PC-9 (cell line): ENCODE measurements at regions not wholly inside any gene's neighbourhood (a gene's known extent, or its start where the extent isn't known, plus 50 kb on each side); places are given as distances from the start of the nearest gene placed in this dataset.

ENCODE experiments used
- BruUV-seq: library from RNA; stranded (reverse); fragments of 400-500 nt; replicated peaks from 2 replicates; lab custom pipeline; 2021; lab: Mats Ljungman, UMichigan
- CTCF ChIA-PET: fragments of 300-600 bp; sonication (Branson Sonifier 250); formaldehyde crosslinking; loops from one replicate; lab custom pipeline; 2022; ENCODE audit warnings: antibody characterized with exemption; lab: Charles Lee
- POLR2A ChIA-PET: fragments of 300-600 bp; sonication (Branson Sonifier 250); formaldehyde crosslinking; loops from one replicate; lab custom pipeline; 2022; ENCODE audit warnings: antibody characterized with exemption; ENCODE audit not compliant: unreplicated experiment; lab: Charles Lee
- DNase-seq, 2 experiments: peaks; one replicate each; pipeline versions ENCODE4 v3.0.0 to v3.0.0-alpha.2; 2015 to 2022; ENCODE audit warnings: mixed read lengths in 1 of 2
- H2AFZ ChIP-seq: fragments of 200-600 bp; sonication (generic); 2 replicates; pipeline ENCODE4 v1.8.1; 2017; ENCODE audit warnings: antibody characterized with exemption
- H3F3A ChIP-seq: fragments of 200-600 bp; sonication (generic); 2 replicates; pipeline ENCODE4 v1.8.1; 2017; ENCODE audit warnings: antibody characterized with exemption, mild to moderate bottlenecking, low read depth; ENCODE audit not compliant: insufficient read depth
- H3K27ac ChIP-seq: fragments of 200-600 bp; sonication (generic); 2 replicates; pipeline ENCODE4 v1.6.1; 2016; ENCODE audit warnings: mixed run types
- H3K27me3 ChIP-seq: fragments of 200-600 bp; sonication (generic); 2 replicates; pipeline ENCODE4 v1.6.1; 2016; ENCODE audit warnings: low read depth, mixed run types; ENCODE audit not compliant: insufficient read depth
- H3K36me3 ChIP-seq: fragments of 200-600 bp; sonication (generic); 2 replicates; pipeline ENCODE4 v1.6.1; 2016; ENCODE audit warnings: low read depth, mixed run types
- H3K4me1 ChIP-seq: fragments of 200-600 bp; sonication (generic); replicated peaks from 2 replicates; pipeline ENCODE4 v1.6.1; 2016; ENCODE audit warnings: mixed run types; ENCODE audit not compliant: insufficient read depth
- H3K4me2 ChIP-seq: fragments of 200-600 bp; sonication (generic); 2 replicates; pipeline ENCODE4 v1.6.1; 2017; ENCODE audit warnings: mixed run types
- H3K4me3 ChIP-seq: fragments of 200-600 bp; sonication (generic); 2 replicates; pipeline ENCODE4 v1.6.1; 2016; ENCODE audit warnings: mixed run types
- H3K79me2 ChIP-seq: fragments of 200-600 bp; sonication (generic); 2 replicates; pipeline ENCODE4 v1.6.1; 2017; ENCODE audit warnings: low read depth, mixed run types
- H3K9me2 ChIP-seq: fragments of 200-600 bp; sonication (generic); 2 replicates; pipeline ENCODE4 v1.8.1; 2017; ENCODE audit warnings: mild to moderate bottlenecking; ENCODE audit not compliant: insufficient read depth
- H3K9me3 ChIP-seq: fragments of 200-600 bp; sonication (generic); 2 replicates; pipeline ENCODE4 v1.8.1; 2016; ENCODE audit warnings: low read depth; ENCODE audit not compliant: insufficient read depth
- H4K20me1 ChIP-seq: fragments of 200-600 bp; sonication (generic); 2 replicates; pipeline ENCODE4 v1.8.1; 2017; ENCODE audit not compliant: insufficient read depth
- EZH2 ChIP-seq: fragments of 200-600 bp; sonication (generic); IDR thresholded peaks from 2 replicates; pipeline ENCODE4 v1.8.0; 2017; ENCODE audit warnings: antibody characterized with exemption, low read depth
- intact Hi-C: fragments of 100-400 bp; cut with micrococcal nuclease; formaldehyde crosslinking; loops from one replicate; pipeline ENCODE4 v1.10.0; 2022; ENCODE audit not compliant: unreplicated experiment
- TF ChIP-seq, protein P1 (sequence below): fragments of 200-600 bp; sonication (generic); conservative IDR thresholded peaks from 2 replicates; pipeline ENCODE4 v1.6.1; 2017; ENCODE audit warnings: mixed run types, antibody characterized with exemption, mild to moderate bottlenecking, moderate library complexity

DNA sequence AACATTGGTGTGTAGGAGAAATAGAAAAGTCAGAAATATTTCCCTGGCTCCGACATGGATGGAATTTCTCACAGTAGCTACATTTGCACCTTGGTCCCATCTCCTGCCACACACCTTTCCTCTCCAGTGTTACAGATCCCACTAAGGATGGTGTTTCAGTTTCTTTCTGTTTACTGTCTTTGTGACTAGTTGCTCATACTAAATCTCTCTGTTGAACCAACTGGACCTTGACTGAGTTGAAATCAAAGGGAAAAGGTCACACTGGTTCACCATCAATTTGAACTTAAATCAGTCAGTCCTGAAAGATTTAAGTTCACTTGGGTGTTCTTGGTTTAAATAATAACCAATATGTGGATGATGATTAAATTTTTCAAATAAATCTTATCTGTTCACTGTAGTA, 754.2 kb downstream of the OTOL1 start:
- no peaks in the 10 kb centered on the region for H3K9me3 ChIP-seq
- CTCF ChIA-PET: no interaction called here
- no peaks in the 10 kb centered on the region for H3K9me2 ChIP-seq
- no peaks in the 10 kb centered on the region for H4K20me1 ChIP-seq
- H3K36me3 ChIP-seq: no peaks in the 10 kb centered on the region
- H2AFZ ChIP-seq: no peak overlapping the region
- no TSS peak for BruUV-seq
- no peak overlapping the region for H3K4me2 ChIP-seq
- intact Hi-C loops: no loop called here
- H3K4me1 ChIP-seq: no peaks in the 10 kb centered on the region
- H3K79me2 ChIP-seq: no peaks in the 10 kb centered on the region
- POLR2A ChIA-PET: no interaction called here
- DNase-seq: no peak
- H3K27ac ChIP-seq: no peak overlapping the region
- TF ChIP-seq EZH2: no peak
- TF ChIP-seq, protein P1, sequence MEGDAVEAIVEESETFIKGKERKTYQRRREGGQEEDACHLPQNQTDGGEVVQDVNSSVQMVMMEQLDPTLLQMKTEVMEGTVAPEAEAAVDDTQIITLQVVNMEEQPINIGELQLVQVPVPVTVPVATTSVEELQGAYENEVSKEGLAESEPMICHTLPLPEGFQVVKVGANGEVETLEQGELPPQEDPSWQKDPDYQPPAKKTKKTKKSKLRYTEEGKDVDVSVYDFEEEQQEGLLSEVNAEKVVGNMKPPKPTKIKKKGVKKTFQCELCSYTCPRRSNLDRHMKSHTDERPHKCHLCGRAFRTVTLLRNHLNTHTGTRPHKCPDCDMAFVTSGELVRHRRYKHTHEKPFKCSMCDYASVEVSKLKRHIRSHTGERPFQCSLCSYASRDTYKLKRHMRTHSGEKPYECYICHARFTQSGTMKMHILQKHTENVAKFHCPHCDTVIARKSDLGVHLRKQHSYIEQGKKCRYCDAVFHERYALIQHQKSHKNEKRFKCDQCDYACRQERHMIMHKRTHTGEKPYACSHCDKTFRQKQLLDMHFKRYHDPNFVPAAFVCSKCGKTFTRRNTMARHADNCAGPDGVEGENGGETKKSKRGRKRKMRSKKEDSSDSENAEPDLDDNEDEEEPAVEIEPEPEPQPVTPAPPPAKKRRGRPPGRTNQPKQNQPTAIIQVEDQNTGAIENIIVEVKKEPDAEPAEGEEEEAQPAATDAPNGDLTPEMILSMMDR: no peak
- H3K27me3 ChIP-seq: no peaks in the 10 kb centered on the region
- no peak overlapping the region for H3K4me3 ChIP-seq
- H3F3A ChIP-seq: no peaks in the 10 kb centered on the region

DNA sequence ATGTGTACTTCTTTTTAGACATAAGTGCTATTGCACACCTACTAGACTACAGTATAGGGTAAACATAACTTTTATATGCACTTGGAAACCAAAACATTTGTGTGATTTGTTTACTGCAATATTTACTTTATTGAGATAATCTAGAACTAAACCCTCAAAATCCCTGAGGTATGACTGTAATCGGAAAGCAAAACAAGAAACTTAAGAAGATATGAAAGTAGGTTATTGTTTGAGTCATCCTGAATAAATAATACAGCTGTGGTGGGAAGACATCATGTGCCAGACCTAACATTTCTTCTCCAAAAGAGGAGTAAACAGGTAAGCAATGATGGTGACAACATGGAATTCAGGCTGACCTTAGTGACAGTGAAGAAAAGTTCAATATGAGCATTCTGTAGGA, 765.5 kb downstream of the OTOL1 start:
- no peaks in the 10 kb centered on the region for H3K9me3 ChIP-seq
- intact Hi-C loops: no loop called here
- no peak overlapping the region for H3K4me3 ChIP-seq
- no peaks in the 10 kb centered on the region for H3K79me2 ChIP-seq
- H3K4me2 ChIP-seq: no peak overlapping the region
- H3K4me1 ChIP-seq: 0 out of 2 replicates have a peak, but pooled peaks cover 5% of the 10 kb centered on the region
- no peaks in the 10 kb centered on the region for H3K27me3 ChIP-seq
- peak overlapping the region; percentile 73; the same call in 1 of the 2 replicates for H2AFZ ChIP-seq
- ChIA-PET CTCF (no interaction called here), POLR2A (no interaction called here)
- TF ChIP-seq, protein P1: no peak
- TF ChIP-seq EZH2: no peak
- no peaks in the 10 kb centered on the region for H3F3A ChIP-seq
- H3K27ac ChIP-seq: no peak overlapping the region
- H4K20me1 ChIP-seq: no peaks in the 10 kb centered on the region
- no peaks in the 10 kb centered on the region for H3K36me3 ChIP-seq
- H3K9me2 ChIP-seq: 0 out of 2 replicates have a peak, but pooled peaks cover 4% of the 10 kb centered on the region
- no TSS peak for BruUV-seq
- no peak for DNase-seq

DNA sequence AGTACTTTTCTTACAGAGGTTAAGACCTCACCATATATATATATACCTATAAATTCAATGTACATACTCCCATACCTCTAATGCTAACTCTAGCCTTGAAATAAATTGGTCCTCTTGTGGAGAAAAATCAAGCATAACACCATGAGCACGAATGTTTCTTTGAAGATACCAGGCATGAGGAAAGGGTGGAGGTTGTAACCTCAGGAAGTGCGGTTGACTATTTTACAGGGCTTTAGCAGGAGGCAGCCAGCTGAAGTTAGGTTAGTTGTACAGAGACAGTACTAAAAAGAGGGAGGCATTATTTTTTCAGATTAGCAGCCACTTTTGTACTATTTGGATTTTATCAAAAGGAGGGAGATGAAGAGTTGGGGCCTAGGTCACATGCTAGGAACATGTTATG, 767.0 kb downstream of the OTOL1 start:
- Histone ChIP-seq H3K27ac (no peak overlapping the region), H3K27me3 (no peaks in the 10 kb centered on the region), H3K36me3 (no peaks in the 10 kb centered on the region), H2AFZ (no peak overlapping the region), H4K20me1 (no peaks in the 10 kb centered on the region), H3K4me2 (no peak overlapping the region), H3K4me3 (no peak overlapping the region), H3K9me3 (no peaks in the 10 kb centered on the region), H3K79me2 (no peaks in the 10 kb centered on the region), H3K9me2 (no peaks in the 10 kb centered on the region), H3K4me1 (0 out of 2 replicates have a peak, but pooled peaks cover 5% of the 10 kb centered on the region), H3F3A (no peaks in the 10 kb centered on the region)
- no peak for DNase-seq
- TF ChIP-seq, protein P1: no peak
- no peak for TF ChIP-seq EZH2
- intact Hi-C loops: no loop called here
- no TSS peak for BruUV-seq
- ChIA-PET POLR2A (no interaction called here), CTCF (no interaction called here)
